SH-SY5Y (cell line): ENCODE measurements at regions not wholly inside any gene's neighbourhood (a gene's known extent, or its start where the extent isn't known, plus 50 kb on each side); places are given as distances from the start of the nearest gene placed in this dataset.

ENCODE experiments used
- GATA2 ChIP-seq: IDR thresholded peaks from 2 replicates; pipeline ENCODE4 v1.6.1; 2011; ENCODE audit warnings: mild to moderate bottlenecking, low read depth, low read length
- GATA3 ChIP-seq: IDR thresholded peaks from 2 replicates; pipeline ENCODE4 v1.6.1; 2011; ENCODE audit warnings: low read depth, mild to moderate bottlenecking, low read length, moderate library complexity

DNA sequence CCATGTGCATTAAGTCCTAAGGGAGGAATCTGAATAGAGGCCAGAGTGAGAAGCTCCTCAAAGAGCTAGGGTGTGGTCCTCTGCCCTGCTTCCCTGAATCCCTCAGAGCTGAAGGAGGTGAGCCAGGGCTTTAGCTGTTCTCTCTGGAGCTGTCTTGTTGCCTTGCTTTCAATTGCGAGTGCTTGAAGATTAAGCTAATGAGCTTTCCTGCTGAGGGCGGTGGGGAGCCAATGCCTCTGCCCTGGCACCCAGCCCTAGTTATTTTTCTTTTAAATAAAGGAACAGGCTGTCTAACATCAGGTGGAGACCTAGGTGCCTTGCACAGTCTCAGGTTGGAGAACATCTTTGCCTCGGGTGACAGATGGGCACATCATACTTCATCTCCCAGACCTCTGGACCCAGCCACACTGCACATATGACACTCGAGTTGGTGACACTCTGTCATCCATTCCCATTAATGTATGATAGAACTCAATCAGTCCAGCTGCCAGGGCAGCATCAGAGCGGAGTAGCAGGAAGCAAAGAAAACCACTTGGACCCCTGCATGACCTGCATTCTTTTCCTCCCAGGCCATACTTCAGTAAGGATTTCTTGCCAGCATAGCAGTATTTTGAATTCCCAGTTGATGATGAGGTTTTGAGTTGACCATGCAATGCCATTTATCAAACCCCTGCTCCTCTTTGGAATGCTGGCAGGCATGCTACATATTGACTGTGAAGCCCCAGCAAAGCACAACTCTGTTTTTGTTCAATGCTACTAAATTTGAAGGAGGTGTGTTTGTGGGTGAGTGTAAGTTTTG lies 292.7 kb downstream of the RNF144A start:
- no peak for TF ChIP-seq GATA3
- no peak for TF ChIP-seq GATA2
